ENCODE measurements at regions not wholly inside any gene's neighbourhood (a gene's known extent, or its start where the extent isn't known, plus 50 kb on each side); places are given as distances from the start of the nearest gene placed in this dataset.

- TF ChIP-seq CTCF (conservative IDR thresholded peaks at IDR 0.05; ENCODE audit: low read depth in 2 of 2) (no peak), POLR2AphosphoS5 (IDR thresholded peaks at IDR 0.05; ENCODE audit: low read depth) (no peak), EZH2 (IDR thresholded peaks at IDR 0.05; ENCODE audit: low read depth, unreplicated experiment) (no peak), REST (IDR thresholded peaks at IDR 0.05; ENCODE audit: unreplicated experiment) (no peak), EZH2phosphoT487 (IDR thresholded peaks at IDR 0.05; ENCODE audit: unreplicated experiment) (no peak), STAT1 (IDR thresholded peaks at IDR 0.05; ENCODE audit: unreplicated experiment) (no peak), CREB1 (CRISPR knock-in tag; IDR thresholded peaks at IDR 0.05; ENCODE audit: low read depth) (no peak), ZNF331 (CRISPR knock-in tag; IDR thresholded peaks at IDR 0.05; ENCODE audit: low read depth) (no peak), JUNB (IDR thresholded peaks at IDR 0.05; ENCODE audit: unreplicated experiment) (no peak), ZNF114 (CRISPR knock-in tag; IDR thresholded peaks at IDR 0.05) (no peak), ZNF462 (CRISPR knock-in tag; IDR thresholded peaks at IDR 0.05) (no peak), ETS1 (IDR thresholded peaks at IDR 0.05) (no peak), NANOG (IDR thresholded peaks at IDR 0.05; ENCODE audit: borderline replicate concordance) (no peak)
These were observed 663.3 kb upstream of the ZNF804A start for GRCh38 chr2:183935005-183935404.

Measured in GM23338 (cell line).